Neural cell (in vitro differentiated cells): ENCODE measurements at regions not wholly inside any gene's neighbourhood (a gene's known extent, or its start where the extent isn't known, plus 50 kb on each side); places are given as distances from the start of the nearest gene placed in this dataset.

Source experiments
- H2AFZ ChIP-seq: fragments of 200-600, 300-800 bp; sonication (generic), shearing (Covaris generic); 2 replicates; pipeline ENCODE4 v1.6.0; 2014; ENCODE audit warnings: low read depth, mild to moderate bottlenecking, antibody characterized with exemption, low read length, moderate library complexity
- H3F3A ChIP-seq: fragments of 200-600 bp; shearing (Covaris generic); 2 replicates; pipeline ENCODE4 v1.6.1; 2016; ENCODE audit warnings: mild to moderate bottlenecking, moderate library complexity, mixed read lengths, antibody characterized with exemption, low read length; ENCODE audit not compliant: insufficient read depth, poor library complexity, severe bottlenecking
- H3K27ac ChIP-seq: fragments of 200-600, 300-800 bp; sonication (generic), shearing (Covaris generic); 2 replicates; pipeline ENCODE4 v1.5.1; 2014; ENCODE audit warnings: mild to moderate bottlenecking, low read length, moderate library complexity
- H3K27me3 ChIP-seq: fragments of 300-800, 200-600 bp; sonication (generic), shearing (Covaris generic); 2 replicates; pipeline ENCODE4 v1.6.0; 2014; ENCODE audit warnings: mild to moderate bottlenecking, low read depth, low read length, moderate library complexity; ENCODE audit not compliant: insufficient read depth
- H3K36me3 ChIP-seq: fragments of 300-800, 200-600 bp; sonication (generic), shearing (Covaris generic); 2 replicates; pipeline ENCODE4 v1.5.1; 2014; ENCODE audit warnings: mild to moderate bottlenecking, antibody characterized with exemption, low read length, moderate library complexity; ENCODE audit not compliant: insufficient read depth
- H3K4me2 ChIP-seq: fragments of 300-800, 200-600 bp; sonication (generic), shearing (Covaris generic); 2 replicates; pipeline ENCODE4 v1.6.0; 2014; ENCODE audit warnings: mild to moderate bottlenecking, low read length
- H3K4me3 ChIP-seq: fragments of 300-800, 200-600 bp; sonication (generic), shearing (Covaris generic); 2 replicates; pipeline ENCODE4 v1.5.1; 2014; ENCODE audit warnings: mild to moderate bottlenecking, low read length, moderate library complexity
- H3K79me2 ChIP-seq: fragments of 200-600 bp; shearing (Covaris generic); replicated peaks from 2 replicates; pipeline ENCODE4 v1.6.0; 2014; ENCODE audit warnings: mild to moderate bottlenecking, low read length, moderate library complexity; ENCODE audit not compliant: insufficient read depth
- H3K9ac ChIP-seq: fragments of 300-800, 200-600 bp; sonication (generic), shearing (Covaris generic); 2 replicates; pipeline ENCODE4 v1.6.1; 2016; ENCODE audit warnings: mild to moderate bottlenecking, low read length, mixed read lengths
- H3K9me2 ChIP-seq: fragments of 200-600 bp; shearing (Covaris generic); 2 replicates; pipeline ENCODE4 v1.6.1; 2016; ENCODE audit warnings: mild to moderate bottlenecking, low read length, mixed read lengths; ENCODE audit not compliant: insufficient read depth
- H3K9me3 ChIP-seq: fragments of 200-600, 300-800 bp; sonication (generic), shearing (Covaris generic); 2 replicates; pipeline ENCODE4 v1.6.1; 2016; ENCODE audit warnings: mild to moderate bottlenecking, mixed run types, low read length, moderate library complexity, mixed read lengths
- H4K20me1 ChIP-seq: fragments of 200-600 bp; shearing (Covaris generic); 2 replicates; pipeline ENCODE4 v1.6.1; 2016; ENCODE audit warnings: mild to moderate bottlenecking, mixed run types; ENCODE audit not compliant: insufficient read depth
- EP300 ChIP-seq: fragments of 450-650 bp; conservative IDR thresholded peaks from 2 replicates; pipeline ENCODE4 v1.6.1; 2014; ENCODE audit warnings: antibody characterized with exemption, mild to moderate bottlenecking, moderate library complexity; ENCODE audit not compliant: poor library complexity, severe bottlenecking
- EZH2 ChIP-seq: fragments of 200-600, 300-800 bp; shearing (Covaris generic), sonication (generic); IDR thresholded peaks from 2 replicates; pipeline ENCODE4 v1.6.1; 2014; ENCODE audit warnings: antibody characterized with exemption, low read length, borderline replicate concordance, mild to moderate bottlenecking; ENCODE audit not compliant: insufficient read depth, poor library complexity, severe bottlenecking
- MXI1 ChIP-seq: fragments of 450-650 bp; conservative IDR thresholded peaks from 2 replicates; pipeline ENCODE4 v1.6.1; 2014; ENCODE audit warnings: antibody characterized with exemption, mild to moderate bottlenecking; ENCODE audit not compliant: poor library complexity, severe bottlenecking
- POLR2AphosphoS5 ChIP-seq: IDR thresholded peaks from 2 replicates; pipeline ENCODE4 v1.6.1; 2012
- RAD21 ChIP-seq: fragments of 450-650 bp; conservative IDR thresholded peaks from 2 replicates; pipeline ENCODE4 v1.6.1; 2014; ENCODE audit warnings: antibody characterized with exemption, mild to moderate bottlenecking, moderate library complexity
- SMC3 ChIP-seq: fragments of 450-650 bp; conservative IDR thresholded peaks from 2 replicates; pipeline ENCODE4 v1.6.1; 2014; ENCODE audit warnings: antibody characterized with exemption, mild to moderate bottlenecking, moderate library complexity; ENCODE audit not compliant: poor library complexity
- TAF1 ChIP-seq: IDR thresholded peaks from 2 replicates; pipeline ENCODE4 v1.6.1; 2012; ENCODE audit warnings: low read depth
- TF ChIP-seq, protein P1 (sequence below): IDR thresholded peaks from 2 replicates; pipeline ENCODE4 v1.6.1; 2012; ENCODE audit warnings: borderline replicate concordance

DNA sequence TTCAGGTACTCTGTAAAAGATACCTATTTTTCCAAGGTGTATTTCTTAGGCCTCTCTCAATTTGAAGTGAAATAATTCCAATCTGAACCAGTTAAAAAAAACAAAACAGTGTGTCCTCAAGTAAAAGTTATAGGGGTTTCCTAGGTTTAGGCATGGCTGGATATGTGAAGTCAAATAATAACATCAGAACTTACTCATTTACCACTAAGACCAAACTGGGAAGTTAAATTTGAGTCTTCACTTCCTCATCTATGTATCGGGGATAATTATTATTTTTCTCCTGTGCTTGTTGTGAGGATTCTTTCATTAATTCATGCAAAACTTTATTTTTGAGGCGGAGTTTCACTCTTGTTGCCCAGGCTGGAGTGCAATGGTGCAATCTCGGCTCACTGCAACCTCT lies 86.2 kb upstream of the PTPRK start:
- Histone ChIP-seq H3K4me2 (no peak overlapping the region), H3F3A (no peaks in the 10 kb centered on the region), H3K9ac (no peak overlapping the region), H3K36me3 (no peaks in the 10 kb centered on the region), H3K9me3 (no peaks in the 10 kb centered on the region), H2AFZ (no peak overlapping the region), H3K9me2 (no peaks in the 10 kb centered on the region), H3K4me3 (no peak overlapping the region), H3K27me3 (no peaks in the 10 kb centered on the region), H3K27ac (no peak overlapping the region), H4K20me1 (no peaks in the 10 kb centered on the region), H3K79me2 (no peaks in the 10 kb centered on the region)
- TF ChIP-seq POLR2AphosphoS5: no peak
- TF ChIP-seq TAF1: no peak
- no peak for TF ChIP-seq RAD21
- TF ChIP-seq EP300: no peak
- no peak for TF ChIP-seq MXI1
- TF ChIP-seq, protein P1, sequence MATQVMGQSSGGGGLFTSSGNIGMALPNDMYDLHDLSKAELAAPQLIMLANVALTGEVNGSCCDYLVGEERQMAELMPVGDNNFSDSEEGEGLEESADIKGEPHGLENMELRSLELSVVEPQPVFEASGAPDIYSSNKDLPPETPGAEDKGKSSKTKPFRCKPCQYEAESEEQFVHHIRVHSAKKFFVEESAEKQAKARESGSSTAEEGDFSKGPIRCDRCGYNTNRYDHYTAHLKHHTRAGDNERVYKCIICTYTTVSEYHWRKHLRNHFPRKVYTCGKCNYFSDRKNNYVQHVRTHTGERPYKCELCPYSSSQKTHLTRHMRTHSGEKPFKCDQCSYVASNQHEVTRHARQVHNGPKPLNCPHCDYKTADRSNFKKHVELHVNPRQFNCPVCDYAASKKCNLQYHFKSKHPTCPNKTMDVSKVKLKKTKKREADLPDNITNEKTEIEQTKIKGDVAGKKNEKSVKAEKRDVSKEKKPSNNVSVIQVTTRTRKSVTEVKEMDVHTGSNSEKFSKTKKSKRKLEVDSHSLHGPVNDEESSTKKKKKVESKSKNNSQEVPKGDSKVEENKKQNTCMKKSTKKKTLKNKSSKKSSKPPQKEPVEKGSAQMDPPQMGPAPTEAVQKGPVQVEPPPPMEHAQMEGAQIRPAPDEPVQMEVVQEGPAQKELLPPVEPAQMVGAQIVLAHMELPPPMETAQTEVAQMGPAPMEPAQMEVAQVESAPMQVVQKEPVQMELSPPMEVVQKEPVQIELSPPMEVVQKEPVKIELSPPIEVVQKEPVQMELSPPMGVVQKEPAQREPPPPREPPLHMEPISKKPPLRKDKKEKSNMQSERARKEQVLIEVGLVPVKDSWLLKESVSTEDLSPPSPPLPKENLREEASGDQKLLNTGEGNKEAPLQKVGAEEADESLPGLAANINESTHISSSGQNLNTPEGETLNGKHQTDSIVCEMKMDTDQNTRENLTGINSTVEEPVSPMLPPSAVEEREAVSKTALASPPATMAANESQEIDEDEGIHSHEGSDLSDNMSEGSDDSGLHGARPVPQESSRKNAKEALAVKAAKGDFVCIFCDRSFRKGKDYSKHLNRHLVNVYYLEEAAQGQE: no peak
- TF ChIP-seq SMC3: no peak

GRCh38 chr6:128605961-128606360 lies 85.6 kb upstream of the PTPRK start:
- H3K4me2 ChIP-seq: no peak overlapping the region
- H3K9ac ChIP-seq: no peak overlapping the region
- no peaks in the 10 kb centered on the region for H3K9me3 ChIP-seq
- H3K4me3 ChIP-seq: no peak overlapping the region
- no peaks in the 10 kb centered on the region for H3K79me2 ChIP-seq
- no peaks in the 10 kb centered on the region for H3F3A ChIP-seq
- no peak for TF ChIP-seq POLR2AphosphoS5
- no peak for TF ChIP-seq EZH2
- TF ChIP-seq MXI1: no peak
- TF ChIP-seq RAD21: no peak
- no peak for TF ChIP-seq EP300
- no peak overlapping the region for H3K27ac ChIP-seq
- H3K27me3 ChIP-seq: no peaks in the 10 kb centered on the region
- H3K9me2 ChIP-seq: no peaks in the 10 kb centered on the region
- no peak overlapping the region for H2AFZ ChIP-seq
- H4K20me1 ChIP-seq: no peaks in the 10 kb centered on the region
- no peaks in the 10 kb centered on the region for H3K36me3 ChIP-seq

- Histone ChIP-seq H4K20me1 (no peaks in the 10 kb centered on the region), H3K79me2 (no peaks in the 10 kb centered on the region), H3F3A (no peaks in the 10 kb centered on the region), H3K9ac (peak overlapping the region; percentile 4), H3K27ac (peak overlapping the region; percentile 77), H3K4me3 (peak overlapping the region; percentile 49), H3K4me2 (peak overlapping the region; percentile 56), H2AFZ (no peak overlapping the region), H3K9me2 (no peaks in the 10 kb centered on the region), H3K36me3 (no peaks in the 10 kb centered on the region), H3K9me3 (no peaks in the 10 kb centered on the region), H3K27me3 (no peaks in the 10 kb centered on the region)
- TF ChIP-seq TAF1: no peak
- no peak for TF ChIP-seq POLR2AphosphoS5
- no peak for TF ChIP-seq RAD21
- no peak for TF ChIP-seq MXI1
Measured at GRCh38 chr6:128601060-128601459, 80.7 kb upstream of the PTPRK start.
